HEK293 (cell line): ENCODE measurements at regions not wholly inside any gene's neighbourhood (a gene's known extent, or its start where the extent isn't known, plus 50 kb on each side); places are given as distances from the start of the nearest gene placed in this dataset.

Experiments used
- ATF2 ChIP-seq: fragments of 450-650 bp; formaldehyde crosslinking; IDR thresholded peaks from 2 replicates; pipeline ENCODE4 v1.5.1; 2016; ENCODE audit warnings: missing biosample characterization, missing genetic modification characterization, low read depth
- CTCF ChIP-seq: fragments of 450-650 bp; formaldehyde crosslinking; IDR thresholded peaks from 2 replicates; pipeline ENCODE4 v1.5.1; 2016; ENCODE audit warnings: missing biosample characterization, missing genetic modification characterization
- ZNF114 ChIP-seq: fragments of 450-650 bp; formaldehyde crosslinking; IDR thresholded peaks from 2 replicates; pipeline ENCODE4 v1.5.0; 2017; ENCODE audit warnings: missing biosample characterization, missing genetic modification characterization
- ZNF585B ChIP-seq: fragments of 450-650 bp; formaldehyde crosslinking; IDR thresholded peaks from 2 replicates; pipeline ENCODE4 v1.5.1; 2016; ENCODE audit warnings: missing biosample characterization, missing genetic modification characterization

- TF ChIP-seq CTCF (tag by site-specific recombination) (no peak), ZNF114 (no peak), ATF2 (no peak), ZNF585B (tag by site-specific recombination) (no peak)
Observed at GRCh38 chr15:96049766-96050165, 280.7 kb upstream of the NR2F2 start.
